HEK293 (cell line): ENCODE measurements at regions not wholly inside any gene's neighbourhood (a gene's known extent, or its start where the extent isn't known, plus 50 kb on each side); places are given as distances from the start of the nearest gene placed in this dataset.

Experiments used
- CTCF ChIA-PET: fragments of 350-600 bp; formaldehyde crosslinking; extraction: SDS; loops from one replicate; lab custom pipeline; 2021; ENCODE audit warnings: antibody characterized with exemption; lab: Yijun Ruan, JAX
- POLR2A ChIA-PET: fragments of 300-600 bp; formaldehyde crosslinking; extraction: SDS; loops from one replicate; lab custom pipeline; 2020; ENCODE audit warnings: antibody characterized with exemption, inconsistent platforms; lab: Yijun Ruan, JAX
- H3K27ac ChIP-seq: fragments of 200-500 bp; sonication (Bioruptor generic); 2 replicates; pipeline ENCODE4 v1.5.1; 2014; ENCODE audit warnings: low read depth, low read length, control low read depth, inconsistent platforms; ENCODE audit errors: extremely low read depth
- H3K36me3 ChIP-seq, 2 experiments: fragments of 200-500 bp in 1 of 2; sonication (Bioruptor generic) in 1 of 2; 1 replicate in 1 of 2; 2 replicates in 1 of 2; pipeline ENCODE4 v1.5.1; 2014 to 2017; ENCODE audit warnings: inconsistent platforms in 2 of 2, low read length in 2 of 2; ENCODE audit not compliant: control insufficient read depth in 2 of 2, insufficient read depth in 1 of 2
- H3K4me1 ChIP-seq: fragments of 200-500 bp; sonication (Bioruptor generic); 2 replicates; pipeline ENCODE4 v1.5.1; 2014; ENCODE audit warnings: mild to moderate bottlenecking, low read length, inconsistent platforms; ENCODE audit not compliant: control insufficient read depth, insufficient read depth
- H3K4me3 ChIP-seq: 2 replicates; pipeline ENCODE4 v1.5.1; 2011; ENCODE audit warnings: low read depth, mild to moderate bottlenecking, control low read depth, low read length, moderate library complexity
- H3K9me3 ChIP-seq: fragments of 200-500 bp; sonication (Bioruptor generic); 2 replicates; pipeline ENCODE4 v1.5.1; 2014; ENCODE audit warnings: low read depth, low read length, inconsistent platforms; ENCODE audit not compliant: control insufficient read depth, insufficient read depth
- ATF2 ChIP-seq: fragments of 450-650 bp; formaldehyde crosslinking; IDR thresholded peaks from 2 replicates; pipeline ENCODE4 v1.5.1; 2016; ENCODE audit warnings: missing biosample characterization, missing genetic modification characterization, low read depth
- EGR2 ChIP-seq: fragments of 450-650 bp; formaldehyde crosslinking; IDR thresholded peaks from 2 replicates; pipeline ENCODE4 v1.5.1; 2016; ENCODE audit warnings: low read depth, missing biosample characterization, missing genetic modification characterization
- MYNN ChIP-seq: fragments of 450-650 bp; formaldehyde crosslinking; IDR thresholded peaks from 2 replicates; pipeline ENCODE4 v1.5.1; 2016; ENCODE audit warnings: missing biosample characterization, missing genetic modification characterization, borderline replicate concordance
- MZF1 ChIP-seq: fragments of 450-650 bp; formaldehyde crosslinking; IDR thresholded peaks from 2 replicates; pipeline ENCODE4 v1.5.1; 2017; ENCODE audit warnings: missing biosample characterization, missing genetic modification characterization, borderline replicate concordance
- OSR2 ChIP-seq: fragments of 450-650 bp; formaldehyde crosslinking; IDR thresholded peaks from 2 replicates; pipeline ENCODE4 v1.5.1; 2016; ENCODE audit warnings: missing biosample characterization, missing genetic modification characterization
- REPIN1 ChIP-seq: fragments of 450-650 bp; formaldehyde crosslinking; IDR thresholded peaks from 2 replicates; pipeline ENCODE4 v1.5.1; 2017; ENCODE audit warnings: missing biosample characterization, missing genetic modification characterization, low read depth
- ZBTB17 ChIP-seq: fragments of 450-650 bp; formaldehyde crosslinking; IDR thresholded peaks from 2 replicates; pipeline ENCODE4 v1.5.1; 2016; ENCODE audit warnings: missing biosample characterization, missing genetic modification characterization
- ZBTB21 ChIP-seq: fragments of 450-650 bp; formaldehyde crosslinking; IDR thresholded peaks from 2 replicates; pipeline ENCODE4 v1.5.1; 2017; ENCODE audit warnings: missing biosample characterization, missing genetic modification characterization
- ZBTB44 ChIP-seq: fragments of 450-650 bp; IDR thresholded peaks from 2 replicates; pipeline ENCODE4 v1.5.1; 2018; ENCODE audit warnings: missing biosample characterization, mild to moderate bottlenecking, missing genetic modification characterization
- ZFP69B ChIP-seq: fragments of 450-650 bp; formaldehyde crosslinking; IDR thresholded peaks from 2 replicates; pipeline ENCODE4 v1.5.1; 2016; ENCODE audit warnings: missing biosample characterization, missing genetic modification characterization
- ZNF155 ChIP-seq: fragments of 450-650 bp; formaldehyde crosslinking; IDR thresholded peaks from 2 replicates; pipeline ENCODE4 v1.5.1; 2016; ENCODE audit warnings: missing biosample characterization, missing genetic modification characterization
- ZNF37A ChIP-seq: fragments of 450-650 bp; IDR thresholded peaks from 2 replicates; pipeline ENCODE4 v1.5.1; 2018; ENCODE audit warnings: missing biosample characterization, missing genetic modification characterization
- ZNF423 ChIP-seq: fragments of 450-650 bp; formaldehyde crosslinking; IDR thresholded peaks from 2 replicates; pipeline ENCODE4 v1.5.1; 2016; ENCODE audit warnings: missing biosample characterization, missing genetic modification characterization
- ZNF510 ChIP-seq: fragments of 450-650 bp; formaldehyde crosslinking; IDR thresholded peaks from 2 replicates; pipeline ENCODE4 v1.5.1; 2018; ENCODE audit warnings: mild to moderate bottlenecking, missing genetic modification characterization, missing biosample characterization; ENCODE audit not compliant: insufficient replicate concordance
- ZNF514 ChIP-seq: fragments of 450-650 bp; formaldehyde crosslinking; IDR thresholded peaks from 2 replicates; pipeline ENCODE4 v1.5.1; 2016; ENCODE audit warnings: missing biosample characterization, missing genetic modification characterization
- ZNF529 ChIP-seq: fragments of 450-650 bp; formaldehyde crosslinking; IDR thresholded peaks from 2 replicates; pipeline ENCODE4 v1.5.1; 2017; ENCODE audit warnings: missing genetic modification characterization, missing biosample characterization; ENCODE audit not compliant: insufficient replicate concordance
- ZNF654 ChIP-seq: fragments of 450-650 bp; formaldehyde crosslinking; IDR thresholded peaks from 2 replicates; pipeline ENCODE4 v1.5.1; 2016; ENCODE audit warnings: low read depth, missing biosample characterization, missing genetic modification characterization
- ZNF660 ChIP-seq: fragments of 450-650 bp; IDR thresholded peaks from 2 replicates; pipeline ENCODE4 v1.5.1; 2018; ENCODE audit warnings: missing biosample characterization, mild to moderate bottlenecking, missing genetic modification characterization
- ZNF701 ChIP-seq: fragments of 450-650 bp; formaldehyde crosslinking; IDR thresholded peaks from 2 replicates; pipeline ENCODE4 v1.5.1; 2016; ENCODE audit warnings: missing biosample characterization, missing genetic modification characterization

GRCh38 chr7:84582747-84583146 lies 388.2 kb upstream of the SEMA3A start:
- H3K4me3 ChIP-seq = no peak overlapping the region
- ChIA-PET CTCF (interaction anchor here (0.6 kb wide), 2 partner anchors 227 to 313 kb away, joined by 3 read pairs; no protein-coding TSS in a partner anchor), POLR2A (no interaction called here)
- H3K27ac ChIP-seq = no peak overlapping the region
- H3K4me1 ChIP-seq = no peaks in the 10 kb centered on the region
- H3K36me3 ChIP-seq = no peaks in the 10 kb centered on the region
- no peaks in the 10 kb centered on the region for H3K9me3 ChIP-seq
- no peak for TF ChIP-seq ZNF510

GRCh38 chr7:84578825-84579224 lies 384.2 kb upstream of the SEMA3A start:
- H3K4me1 ChIP-seq = no peaks in the 10 kb centered on the region
- ChIA-PET POLR2A (no interaction called here), CTCF (interaction anchor here (0.7 kb wide), 1 partner anchor 55 kb away, joined by 4 read pairs; no protein-coding TSS in a partner anchor)

GRCh38 chr7:84568781-84569180 lies 374.2 kb upstream of the SEMA3A start:
- Histone ChIP-seq H3K9me3 (no peaks in the 10 kb centered on the region), H3K4me3 (no peak overlapping the region), H3K27ac (no peak overlapping the region), H3K36me3 (no peaks in the 10 kb centered on the region), H3K4me1 (no peaks in the 10 kb centered on the region)
- TF ChIP-seq MZF1 (tag by site-specific recombination) = no peak
- TF ChIP-seq ZNF529 (tag by site-specific recombination) = no peak
- TF ChIP-seq ZNF660 (tag by site-specific recombination) = no peak
- CTCF ChIA-PET = no interaction called here
- POLR2A ChIA-PET = no interaction called here

More at GRCh38 chr7:84578825-84579224, 384.2 kb upstream of the SEMA3A start:
- H3K9me3 ChIP-seq = no peaks in the 10 kb centered on the region
- no peak overlapping the region for H3K27ac ChIP-seq
- TF ChIP-seq ZNF701 = no peak
- no peak for TF ChIP-seq ZBTB21 (tag by site-specific recombination)
- TF ChIP-seq ATF2 = no peak
- TF ChIP-seq EGR2 = no peak
- TF ChIP-seq OSR2 = no peak
- TF ChIP-seq REPIN1 (tag by site-specific recombination) = no peak
- no peak for TF ChIP-seq MYNN
- no peak for TF ChIP-seq ZNF514 (tag by site-specific recombination)
- no peak for TF ChIP-seq ZFP69B
- no peak for TF ChIP-seq ZNF654
- no peak for TF ChIP-seq ZBTB17
- TF ChIP-seq ZNF423 (tag by site-specific recombination) = no peak
- no peak for TF ChIP-seq ZNF155
- no peak for TF ChIP-seq ZBTB44 (tag by site-specific recombination)
- TF ChIP-seq ZNF37A (tag by site-specific recombination) = no peak
- H3K36me3 ChIP-seq = no peaks in the 10 kb centered on the region
- H3K4me3 ChIP-seq = no peak overlapping the region
